ENCODE measurements at regions not wholly inside any gene's neighbourhood (a gene's known extent, or its start where the extent isn't known, plus 50 kb on each side); places are given as distances from the start of the nearest gene placed in this dataset.

DNA sequence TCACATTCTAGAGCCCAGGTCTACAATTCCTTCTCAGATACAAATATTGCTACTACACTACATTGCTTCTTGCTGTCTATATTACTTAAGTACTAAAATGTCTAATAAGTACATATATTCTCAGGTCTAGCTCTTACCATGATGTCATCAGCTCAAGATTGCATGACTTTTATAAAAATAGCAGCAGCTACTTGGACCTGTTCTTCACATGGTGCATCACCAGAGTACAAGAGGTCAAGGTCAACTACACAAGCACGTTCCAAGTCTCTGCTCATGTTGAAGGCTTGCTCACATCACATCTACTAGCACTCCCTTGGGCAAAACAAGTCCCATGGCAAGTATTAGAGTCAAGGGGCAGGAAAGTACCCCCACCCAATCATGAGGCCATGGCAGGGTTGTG lies 465.6 kb downstream of the MED13L start:
- peaks cover 53% of the 10 kb centered on the region for H3K27me3 ChIP-seq (ENCODE audit: low read length)
- no peak overlapping the region for H3K9ac ChIP-seq (ENCODE audit: low read length)
- DNase-seq = no peak
- no peaks in the 10 kb centered on the region for H4K20me1 ChIP-seq (ENCODE audit: low read length)
- CTCF ChIA-PET = no interaction called here
- H3K4me2 ChIP-seq (ENCODE audit: low read length) = no peak overlapping the region
- TF ChIP-seq CTCF (conservative IDR thresholded peaks at IDR 0.05; ENCODE audit: low read depth, low read length) (no peak), EZH2 (IDR thresholded peaks at IDR 0.05; ENCODE audit: low read length, unreplicated experiment) (no peak), EZH2phosphoT487 (IDR thresholded peaks at IDR 0.05; ENCODE audit: borderline replicate concordance, low read length) (no peak)
- POLR2A ChIA-PET (ENCODE audit: unreplicated experiment) = no interaction called here
- no peaks in the 10 kb centered on the region for H3K36me3 ChIP-seq (ENCODE audit: low read depth, low read length)
- intact Hi-C loops (cut with micrococcal nuclease) = no loop called here
- 0 out of 2 replicates have a peak, but pooled peaks cover 3% of the 10 kb centered on the region for H3K4me1 ChIP-seq (ENCODE audit: insufficient read depth, low read length)
- no peaks in the 10 kb centered on the region for H3K79me2 ChIP-seq (ENCODE audit: low read length)
- no peak for ATAC-seq
- no peak overlapping the region for H3K4me3 ChIP-seq (ENCODE audit: low read length)
- H3K27ac ChIP-seq (ENCODE audit: low read length) = no peak overlapping the region
- no peaks in the 10 kb centered on the region for H3K9me2 ChIP-seq (replicated peaks; ENCODE audit: low read length)
- no peak overlapping the region for H2AFZ ChIP-seq (ENCODE audit: low read length)
- no TSS peak for BruUV-seq (replicated peaks)
- H3F3A ChIP-seq (ENCODE audit: low read length, unreplicated experiment) = no peaks in the 10 kb centered on the region
- H3K9me3 ChIP-seq (ENCODE audit: low read length) = no peaks in the 10 kb centered on the region

GRCh38 chr12:115811045-115811444 lies 466.4 kb downstream of the MED13L start:
- Histone ChIP-seq H3K4me2 (ENCODE audit: low read length) (no peak overlapping the region), H3K27ac (ENCODE audit: low read length) (no peak overlapping the region), H3K9me2 (replicated peaks; ENCODE audit: low read length) (no peaks in the 10 kb centered on the region), H3K27me3 (ENCODE audit: low read length) (peaks cover 44% of the 10 kb centered on the region), H3K9me3 (ENCODE audit: low read length) (no peaks in the 10 kb centered on the region), H4K20me1 (ENCODE audit: low read length) (no peaks in the 10 kb centered on the region), H3K4me3 (ENCODE audit: low read length) (no peak overlapping the region), H2AFZ (ENCODE audit: low read length) (no peak overlapping the region), H3K36me3 (ENCODE audit: low read depth, low read length) (no peaks in the 10 kb centered on the region), H3K9ac (ENCODE audit: low read length) (no peak overlapping the region), H3F3A (ENCODE audit: low read length, unreplicated experiment) (no peaks in the 10 kb centered on the region), H3K79me2 (ENCODE audit: low read length) (no peaks in the 10 kb centered on the region), H3K4me1 (ENCODE audit: insufficient read depth, low read length) (0 out of 2 replicates have a peak, but pooled peaks cover 3% of the 10 kb centered on the region)
- POLR2A ChIA-PET (ENCODE audit: unreplicated experiment) = no interaction called here
- DNase-seq (no peak), ATAC-seq (no peak)
- no peak for TF ChIP-seq EZH2phosphoT487 (IDR thresholded peaks at IDR 0.05; ENCODE audit: borderline replicate concordance, low read length)
- TF ChIP-seq CTCF (conservative IDR thresholded peaks at IDR 0.05; ENCODE audit: low read depth, low read length) = no peak
- no TSS peak for BruUV-seq (replicated peaks)
- CTCF ChIA-PET = no interaction called here
- intact Hi-C loops (cut with micrococcal nuclease) = no loop called here

DNA sequence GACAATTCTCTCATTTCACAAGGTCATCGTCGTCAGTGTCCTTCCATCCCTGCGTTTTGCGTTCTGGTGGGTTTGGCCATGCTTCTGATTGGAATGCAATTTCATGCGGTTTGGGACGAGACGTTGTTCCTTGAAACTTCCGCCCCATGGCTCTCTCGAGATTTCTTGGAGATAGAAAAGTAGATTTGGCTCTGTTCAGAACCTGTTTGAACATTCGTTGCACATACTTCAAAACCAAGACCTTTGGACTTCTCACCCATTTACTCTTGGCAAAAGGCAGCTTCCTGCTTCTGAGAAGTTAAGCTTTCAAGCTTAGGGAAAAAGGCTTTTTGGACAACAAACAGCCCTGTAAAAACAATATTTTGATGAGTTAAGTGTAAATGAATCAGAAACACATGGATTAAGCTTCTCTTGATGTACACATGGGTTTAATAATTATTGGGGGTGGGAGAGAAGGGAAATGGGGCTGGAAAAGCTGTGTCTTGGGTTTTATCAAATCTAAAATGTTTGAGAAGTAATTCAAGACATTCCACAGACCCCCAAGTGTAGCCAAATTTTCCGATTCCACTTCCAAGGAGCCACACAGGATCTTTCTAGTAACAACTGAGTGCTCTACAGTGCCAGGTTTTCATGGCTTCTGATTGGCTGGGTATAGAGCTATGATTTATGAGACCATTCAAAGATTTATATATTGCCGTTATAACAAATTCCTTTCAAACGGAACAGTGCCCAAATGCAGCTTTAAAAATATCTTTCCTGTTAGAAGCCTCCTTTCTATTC lies 467.2 kb downstream of the MED13L start:
- H3K79me2 ChIP-seq (ENCODE audit: low read length) = no peaks in the 10 kb centered on the region
- ChIA-PET CTCF (no interaction called here), POLR2A (ENCODE audit: unreplicated experiment) (no interaction called here)
- DNase-seq = no peak
- H2AFZ ChIP-seq (ENCODE audit: low read length) = no peak overlapping the region
- BruUV-seq (replicated peaks) = no TSS peak
- peaks cover 37% of the 10 kb centered on the region for H3K27me3 ChIP-seq (ENCODE audit: low read length)
- no peaks in the 10 kb centered on the region for H3K36me3 ChIP-seq (ENCODE audit: low read depth, low read length)
- intact Hi-C loops (cut with micrococcal nuclease) = no loop called here
- H3K4me3 ChIP-seq (ENCODE audit: low read length) = no peak overlapping the region
- H3K9ac ChIP-seq (ENCODE audit: low read length) = no peak overlapping the region
- ATAC-seq = no peak
- H3F3A ChIP-seq (ENCODE audit: low read length, unreplicated experiment) = no peaks in the 10 kb centered on the region
- H3K27ac ChIP-seq (ENCODE audit: low read length) = no peak overlapping the region
- H3K4me1 ChIP-seq (ENCODE audit: insufficient read depth, low read length) = 0 out of 2 replicates have a peak, but pooled peaks cover 3% of the 10 kb centered on the region
- no peaks in the 10 kb centered on the region for H3K9me2 ChIP-seq (replicated peaks; ENCODE audit: low read length)
- no peaks in the 10 kb centered on the region for H3K9me3 ChIP-seq (ENCODE audit: low read length)
- no peaks in the 10 kb centered on the region for H4K20me1 ChIP-seq (ENCODE audit: low read length)
- TF ChIP-seq EZH2 (IDR thresholded peaks at IDR 0.05; ENCODE audit: low read length, unreplicated experiment) (no peak), EZH2phosphoT487 (IDR thresholded peaks at IDR 0.05; ENCODE audit: borderline replicate concordance, low read length) (no peak)
- H3K4me2 ChIP-seq (ENCODE audit: low read length) = no peak overlapping the region
